ENCODE measurements at regions not wholly inside any gene's neighbourhood (a gene's known extent, or its start where the extent isn't known, plus 50 kb on each side); places are given as distances from the start of the nearest gene placed in this dataset.

DNA sequence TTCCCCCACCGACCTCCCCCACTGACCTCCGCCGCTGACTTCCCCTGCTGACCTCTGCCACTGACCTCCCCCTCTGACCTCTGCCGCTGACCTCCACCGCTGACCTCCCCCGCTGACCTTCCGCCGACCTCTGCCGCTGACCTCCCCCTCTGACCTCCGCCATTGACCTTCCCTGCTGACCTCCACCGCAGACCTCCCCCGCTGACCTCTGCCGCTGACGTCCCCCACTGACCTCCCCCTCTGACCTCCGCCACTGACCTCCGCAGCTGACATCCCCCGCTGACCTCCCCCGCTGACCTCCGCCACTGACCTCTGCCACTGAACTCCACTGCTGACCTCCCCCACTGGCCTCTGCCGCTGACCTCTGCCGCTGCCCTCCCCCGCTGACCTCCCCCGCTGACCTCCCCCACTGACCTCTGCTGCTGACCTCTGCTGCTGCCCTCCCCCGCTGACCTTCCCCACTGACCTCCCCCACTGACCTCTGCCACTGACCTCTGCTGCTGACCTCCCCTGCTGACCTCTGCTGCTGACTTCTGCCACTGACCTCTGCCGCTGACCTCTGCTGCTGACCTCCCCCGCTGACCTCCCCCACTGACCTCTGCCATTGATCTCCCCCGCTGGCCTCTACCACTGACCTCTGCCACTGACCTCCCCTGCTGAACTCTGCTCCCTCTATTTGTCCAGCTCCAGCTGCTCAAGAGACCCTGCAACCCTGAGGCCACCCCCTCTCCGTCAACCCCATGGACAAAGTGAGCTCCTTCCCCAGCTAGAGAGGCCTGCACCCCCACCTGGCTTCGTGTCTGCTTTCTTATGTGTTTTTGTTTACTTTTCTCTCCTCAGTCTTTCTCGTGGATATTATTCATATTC, 91.4 kb upstream of the AFDN start (continued):
- peak; percentile 78 for TF ChIP-seq ARID4A (CRISPR knock-in tag; IDR thresholded peaks at IDR 0.05; ENCODE audit: borderline replicate concordance)
- no peak for TF ChIP-seq TFDP2 (CRISPR knock-in tag; IDR thresholded peaks at IDR 0.05)
- TF ChIP-seq NFRKB (IDR thresholded peaks at IDR 0.05), result no peak
- TF ChIP-seq NR3C1 (CRISPR knock-in tag; IDR thresholded peaks at IDR 0.05), result no peak
- TF ChIP-seq, protein P1, sequence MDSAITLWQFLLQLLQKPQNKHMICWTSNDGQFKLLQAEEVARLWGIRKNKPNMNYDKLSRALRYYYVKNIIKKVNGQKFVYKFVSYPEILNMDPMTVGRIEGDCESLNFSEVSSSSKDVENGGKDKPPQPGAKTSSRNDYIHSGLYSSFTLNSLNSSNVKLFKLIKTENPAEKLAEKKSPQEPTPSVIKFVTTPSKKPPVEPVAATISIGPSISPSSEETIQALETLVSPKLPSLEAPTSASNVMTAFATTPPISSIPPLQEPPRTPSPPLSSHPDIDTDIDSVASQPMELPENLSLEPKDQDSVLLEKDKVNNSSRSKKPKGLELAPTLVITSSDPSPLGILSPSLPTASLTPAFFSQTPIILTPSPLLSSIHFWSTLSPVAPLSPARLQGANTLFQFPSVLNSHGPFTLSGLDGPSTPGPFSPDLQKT (CRISPR knock-in tag; IDR thresholded peaks at IDR 0.05; ENCODE audit: borderline replicate concordance), result no peak
- no peak for TF ChIP-seq ZNF557 (CRISPR knock-in tag; IDR thresholded peaks at IDR 0.05)
- no peak for TF ChIP-seq NFIB (CRISPR knock-in tag; IDR thresholded peaks at IDR 0.05; ENCODE audit: borderline replicate concordance)
- TF ChIP-seq ZNF382 (CRISPR knock-in tag; IDR thresholded peaks at IDR 0.05; ENCODE audit: borderline replicate concordance), result no peak
- no peak for TF ChIP-seq ZNF737 (CRISPR knock-in tag; IDR thresholded peaks at IDR 0.05; ENCODE audit: borderline replicate concordance)
- no peak for TF ChIP-seq ZNF326 (CRISPR knock-in tag; IDR thresholded peaks at IDR 0.05; ENCODE audit: borderline replicate concordance)
- TF ChIP-seq ZNF616 (CRISPR knock-in tag; IDR thresholded peaks at IDR 0.05; ENCODE audit: low read depth), result 0 out of 2 replicates have a peak, but pooled peaks have one; percentile 44
- TF ChIP-seq ZNF512 (CRISPR knock-in tag; IDR thresholded peaks at IDR 0.05), result no peak
- no peak for TF ChIP-seq PRDM4 (CRISPR knock-in tag; IDR thresholded peaks at IDR 0.05; ENCODE audit: borderline replicate concordance)
- no peak for TF ChIP-seq SOX6 (IDR thresholded peaks at IDR 0.05)
- peak; percentile 97 for TF ChIP-seq SOX6 (CRISPR knock-in tag; IDR thresholded peaks at IDR 0.05)
